H9 (cell line): ENCODE measurements at regions not wholly inside any gene's neighbourhood (a gene's known extent, or its start where the extent isn't known, plus 50 kb on each side); places are given as distances from the start of the nearest gene placed in this dataset.

Source experiments
- DNase-seq: peaks from one replicate; pipeline ENCODE4 v3.0.0-alpha.2; 2017
- H2AFZ ChIP-seq: one replicate; pipeline ENCODE4 v1.6.1; 2013; ENCODE audit warnings: mild to moderate bottlenecking, low read length, control low read depth, moderate library complexity
- H2AK5ac ChIP-seq: 2 replicates; pipeline ENCODE4 v1.6.1; 2013; ENCODE audit warnings: low read length, control low read depth, mixed read lengths; ENCODE audit not compliant: insufficient read length
- H2BK120ac ChIP-seq: one replicate; pipeline ENCODE4 v1.6.1; 2013; ENCODE audit warnings: low read depth, mild to moderate bottlenecking, low read length, control low read depth, inconsistent platforms; ENCODE audit not compliant: poor library complexity, severe bottlenecking
- H2BK12ac ChIP-seq: 2 replicates; pipeline ENCODE4 v1.6.1; 2013; ENCODE audit warnings: low read length, control low read depth, mixed read lengths, low read depth; ENCODE audit not compliant: insufficient read length
- H2BK15ac ChIP-seq: 2 replicates; pipeline ENCODE4 v1.6.1; 2013; ENCODE audit warnings: low read depth, low read length, control low read depth
- H2BK20ac ChIP-seq: one replicate; pipeline ENCODE4 v1.6.1; 2013; ENCODE audit warnings: low read depth, mild to moderate bottlenecking, low read length, control low read depth, inconsistent platforms; ENCODE audit not compliant: poor library complexity, severe bottlenecking
- H2BK5ac ChIP-seq: 2 replicates; pipeline ENCODE4 v1.6.1; 2013; ENCODE audit warnings: low read length, control low read depth, mixed read lengths; ENCODE audit not compliant: insufficient read length
- H3K14ac ChIP-seq: 2 replicates; pipeline ENCODE4 v1.6.1; 2013; ENCODE audit warnings: low read length, control low read depth; ENCODE audit not compliant: insufficient read depth
- H3K18ac ChIP-seq: 2 replicates; pipeline ENCODE4 v1.6.1; 2013; ENCODE audit warnings: low read depth, mild to moderate bottlenecking, mixed read lengths, low read length, control low read depth; ENCODE audit not compliant: insufficient read length
- H3K23ac ChIP-seq: 2 replicates; pipeline ENCODE4 v1.6.1; 2013; ENCODE audit warnings: low read length, control low read depth, mixed read lengths, low read depth; ENCODE audit not compliant: insufficient read length
- H3K23me2 ChIP-seq: 2 replicates; pipeline ENCODE4 v1.6.1; 2013; ENCODE audit warnings: low read depth, mild to moderate bottlenecking, mixed read lengths, low read length, control low read depth; ENCODE audit not compliant: insufficient read length, poor library complexity, severe bottlenecking
- H3K27ac ChIP-seq: 2 replicates; pipeline ENCODE4 v1.5.1; 2013; ENCODE audit warnings: low read length, control low read depth, mixed read lengths, low read depth; ENCODE audit not compliant: insufficient read length
- H3K27me3 ChIP-seq: 2 replicates; pipeline ENCODE4 v1.6.1; 2013; ENCODE audit warnings: low read length, control low read depth, inconsistent platforms; ENCODE audit not compliant: insufficient read depth
- H3K4ac ChIP-seq: 2 replicates; pipeline ENCODE4 v1.6.1; 2013; ENCODE audit warnings: low read depth, mild to moderate bottlenecking, control low read depth, inconsistent platforms, low read length, moderate library complexity
- H3K4me1 ChIP-seq: 2 replicates; pipeline ENCODE4 v1.6.1; 2013; ENCODE audit warnings: low read length, control low read depth, inconsistent platforms; ENCODE audit not compliant: insufficient read depth
- H3K4me2 ChIP-seq: 2 replicates; pipeline ENCODE4 v1.6.1; 2013; ENCODE audit warnings: low read length, control low read depth, mixed read lengths; ENCODE audit not compliant: insufficient read length, insufficient read depth
- H3K56ac ChIP-seq: 2 replicates; pipeline ENCODE4 v1.6.1; 2013; ENCODE audit warnings: low read depth, mild to moderate bottlenecking, mixed read lengths, low read length, control low read depth; ENCODE audit not compliant: insufficient read length
- H3K79me1 ChIP-seq: 2 replicates; pipeline ENCODE4 v1.6.1; 2013; ENCODE audit warnings: low read depth, mild to moderate bottlenecking, moderate library complexity, low read length, control low read depth, inconsistent platforms; ENCODE audit not compliant: insufficient read depth, poor library complexity, severe bottlenecking
- H3K79me2 ChIP-seq: 2 replicates; pipeline ENCODE4 v1.6.1; 2013; ENCODE audit warnings: low read length, control low read depth, inconsistent platforms; ENCODE audit not compliant: insufficient read depth
- H3K9ac ChIP-seq: 2 replicates; pipeline ENCODE4 v1.6.1; 2013; ENCODE audit warnings: low read length, control low read depth, mixed read lengths; ENCODE audit not compliant: insufficient read length; ENCODE audit errors: extremely low read depth
- H3K9me3 ChIP-seq: one replicate; pipeline ENCODE4 v1.6.1; 2013; ENCODE audit warnings: low read depth, low read length, inconsistent platforms; ENCODE audit not compliant: control insufficient read depth
- H3T11ph ChIP-seq: one replicate; pipeline ENCODE4 v1.6.1; 2013; ENCODE audit warnings: mild to moderate bottlenecking, low read length, control low read depth, inconsistent platforms
- H4K20me1 ChIP-seq: one replicate; pipeline ENCODE4 v1.6.1; 2013; ENCODE audit not compliant: control insufficient read depth, insufficient read length, insufficient read depth
- H4K5ac ChIP-seq: 2 replicates; pipeline ENCODE4 v1.6.1; 2013; ENCODE audit warnings: low read depth, mild to moderate bottlenecking, mixed read lengths, low read length, control low read depth; ENCODE audit not compliant: insufficient read length
- H4K8ac ChIP-seq: replicated peaks from 2 replicates; pipeline ENCODE4 v1.6.1; 2013; ENCODE audit warnings: low read length, control low read depth, mixed read lengths, low read depth; ENCODE audit not compliant: insufficient read length
- H4K91ac ChIP-seq: 2 replicates; pipeline ENCODE4 v1.6.1; 2013; ENCODE audit warnings: low read depth, mild to moderate bottlenecking, moderate library complexity, mixed read lengths, low read length, control low read depth; ENCODE audit not compliant: insufficient read length
- H3K27ac Mint-ChIP-seq, 3 experiments: 2 replicates in 2 of 3; 3 replicates in 1 of 3; pipeline ENCODE4 v1.8.0; 2020 to 2021; ENCODE audit warnings: mixed read lengths in 3 of 3, mild to moderate bottlenecking in 1 of 3, moderate library complexity in 1 of 3
- H3K27me3 Mint-ChIP-seq: 2 replicates; pipeline ENCODE4 v1.8.0; 2021; ENCODE audit warnings: low read depth, mild to moderate bottlenecking, moderate library complexity, mixed read lengths
- H3K36me3 Mint-ChIP-seq, 3 experiments: 2 replicates in 2 of 3; 3 replicates in 1 of 3; pipeline ENCODE4 v1.8.0; 2020 to 2021; ENCODE audit warnings: low read depth in 3 of 3, mixed read lengths in 3 of 3; ENCODE audit not compliant: insufficient read depth in 1 of 3
- H3K4me1 Mint-ChIP-seq, 2 experiments: 2 replicates each; pipeline ENCODE4 v1.8.0; 2020; ENCODE audit warnings: mixed read lengths in 2 of 2
- H3K4me3 Mint-ChIP-seq, 2 experiments: 2 replicates in 1 of 2; 3 replicates in 1 of 2; pipeline ENCODE4 v1.8.0; 2020 to 2021; ENCODE audit warnings: mild to moderate bottlenecking in 2 of 2, mixed read lengths in 2 of 2, moderate library complexity in 1 of 2
- H3K9me3 Mint-ChIP-seq, 2 experiments: 2 replicates in 1 of 2; 3 replicates in 1 of 2; pipeline ENCODE4 v1.8.0; 2020; ENCODE audit warnings: mild to moderate bottlenecking in 2 of 2, mixed read lengths in 2 of 2, moderate library complexity in 1 of 2
- WGBS: extraction: QIAGEN DNeasy Blood & Tissue Kit; methylation state at CpG from one replicate; pipeline ENCODE4 v1.1.7; 2013; ENCODE audit warnings: missing lambda C conversion rate, low lambda C conversion rate, mixed read lengths; ENCODE audit not compliant: insufficient read length; ENCODE audit errors: extremely low coverage; 5-methylcytosine and 5-hydroxymethylcytosine counted together
- TF ChIP-seq, protein P1 (sequence below): fragments of 200-600 bp; sonication (generic); conservative IDR thresholded peaks from 3 replicates; pipeline ENCODE4 v1.8.0; 2021; ENCODE audit warnings: antibody characterized with exemption, mild to moderate bottlenecking

DNA sequence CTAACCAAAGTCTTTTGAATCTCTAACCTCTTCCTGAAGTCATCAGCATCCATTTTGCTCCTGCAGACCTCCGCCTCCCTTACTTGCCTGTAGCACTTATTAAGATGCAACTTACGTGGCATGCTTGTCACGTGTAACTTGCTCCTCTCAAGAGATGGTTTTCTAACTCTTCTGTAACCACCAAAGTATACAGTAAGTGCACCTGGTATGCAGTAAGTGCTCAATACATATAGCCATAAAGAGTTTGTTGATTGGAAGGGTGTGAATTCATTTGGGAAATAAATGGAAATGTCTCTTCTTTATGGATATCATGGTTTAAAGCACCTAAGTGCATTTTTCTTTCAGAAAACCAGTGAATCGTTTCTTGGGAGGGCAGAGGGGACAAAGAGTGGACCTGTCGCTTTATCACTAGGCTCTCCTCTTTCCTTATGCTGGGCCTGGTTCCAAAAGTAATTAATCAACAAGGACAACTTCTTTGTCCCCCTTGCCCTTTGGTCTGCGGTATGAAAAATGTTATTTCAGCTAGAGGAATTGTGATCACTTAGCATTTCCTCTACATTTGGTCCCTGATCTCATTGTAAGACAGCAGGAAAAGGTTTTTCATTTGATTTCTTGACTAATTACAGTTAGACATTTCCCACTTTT is 370.0 kb upstream of the SPRED2 start:
- WGBS = no CpG with 5 or more reads among the region's 6 CpGs
- Histone ChIP-seq H2BK5ac (no peak overlapping the region), H3K56ac (no peak overlapping the region), H3K4ac (no peak overlapping the region), H2AK5ac (no peak overlapping the region), H3T11ph (no peak overlapping the region), H2BK20ac (no peak overlapping the region), H3K23me2 (no peaks in the 10 kb centered on the region), H3K4me2 (no peak overlapping the region), H4K20me1 (no peaks in the 10 kb centered on the region), H3K9ac (no peak overlapping the region), H2AFZ (no peak overlapping the region), H4K5ac (no peak overlapping the region), H3K27me3 (no peaks in the 10 kb centered on the region), H3K79me1 (no peaks in the 10 kb centered on the region), H3K4me1 (no peaks in the 10 kb centered on the region), H2BK12ac (no peak overlapping the region), H4K91ac (no peak overlapping the region), H2BK15ac (no peak overlapping the region), H3K23ac (no peak overlapping the region), H3K79me2 (no peaks in the 10 kb centered on the region), H2BK120ac (no peak overlapping the region), H4K8ac (no peak overlapping the region), H3K14ac (no peak overlapping the region), H3K9me3 (no peaks in the 10 kb centered on the region), H3K18ac (no peak overlapping the region), H3K27ac (no peak overlapping the region)
- no peak for DNase-seq
- Mint-ChIP-seq H3K4me1 (peaks cover 2% of the 10 kb centered on the region in 2 experiments), H3K27me3 (no peaks in the 10 kb centered on the region), H3K9me3 (peaks cover 0 to 7% of the 10 kb centered on the region in 2 experiments; a peak in 2 of 5 replicates), H3K27ac (no peak overlapping the region), H3K4me3 (no peak overlapping the region), H3K36me3 (peaks cover 0 to 6% (median 0%) of the 10 kb centered on the region in 3 experiments; a peak in 1 of 7 replicates)
- TF ChIP-seq, protein P1, sequence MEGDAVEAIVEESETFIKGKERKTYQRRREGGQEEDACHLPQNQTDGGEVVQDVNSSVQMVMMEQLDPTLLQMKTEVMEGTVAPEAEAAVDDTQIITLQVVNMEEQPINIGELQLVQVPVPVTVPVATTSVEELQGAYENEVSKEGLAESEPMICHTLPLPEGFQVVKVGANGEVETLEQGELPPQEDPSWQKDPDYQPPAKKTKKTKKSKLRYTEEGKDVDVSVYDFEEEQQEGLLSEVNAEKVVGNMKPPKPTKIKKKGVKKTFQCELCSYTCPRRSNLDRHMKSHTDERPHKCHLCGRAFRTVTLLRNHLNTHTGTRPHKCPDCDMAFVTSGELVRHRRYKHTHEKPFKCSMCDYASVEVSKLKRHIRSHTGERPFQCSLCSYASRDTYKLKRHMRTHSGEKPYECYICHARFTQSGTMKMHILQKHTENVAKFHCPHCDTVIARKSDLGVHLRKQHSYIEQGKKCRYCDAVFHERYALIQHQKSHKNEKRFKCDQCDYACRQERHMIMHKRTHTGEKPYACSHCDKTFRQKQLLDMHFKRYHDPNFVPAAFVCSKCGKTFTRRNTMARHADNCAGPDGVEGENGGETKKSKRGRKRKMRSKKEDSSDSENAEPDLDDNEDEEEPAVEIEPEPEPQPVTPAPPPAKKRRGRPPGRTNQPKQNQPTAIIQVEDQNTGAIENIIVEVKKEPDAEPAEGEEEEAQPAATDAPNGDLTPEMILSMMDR = no peak
